Left ventricle myocardium inferior (tissue), 1 donor: ENCODE measurements at regions not wholly inside any gene's neighbourhood (a gene's known extent, or its start where the extent isn't known, plus 50 kb on each side); places are given as distances from the start of the nearest gene placed in this dataset.

Experiments
- DNase-seq: peaks from one replicate; pipeline ENCODE4 v3.0.0-alpha.2; 2020
- H3K27ac ChIP-seq: fragments of 200-600 bp; replicated peaks from 2 replicates; pipeline ENCODE4 v1.8.0; 2021
- H3K27me3 ChIP-seq: fragments of 200-600 bp; 2 replicates; pipeline ENCODE4 v1.8.0; 2021; ENCODE audit warnings: low read depth
- H3K36me3 ChIP-seq: fragments of 200-600 bp; 2 replicates; pipeline ENCODE4 v1.8.0; 2021
- H3K4me1 ChIP-seq: fragments of 200-600 bp; 2 replicates; pipeline ENCODE4 v1.8.0; 2021
- H3K4me3 ChIP-seq: fragments of 200-600 bp; 2 replicates; pipeline ENCODE4 v1.8.0; 2021; ENCODE audit warnings: mild to moderate bottlenecking, moderate library complexity
- H3K9me3 ChIP-seq: fragments of 200-600 bp; replicated peaks from 2 replicates; pipeline ENCODE4 v1.8.0; 2021
- intact Hi-C: fragments of 100-400 bp; cut with micrococcal nuclease; formaldehyde crosslinking; loops from one replicate; pipeline ENCODE4 v1.11.0; 2022
- TF ChIP-seq, protein P1 (sequence below): fragments of 200-600 bp; IDR thresholded peaks from 2 replicates; pipeline ENCODE4 v1.8.0; 2021; ENCODE audit warnings: antibody characterized with exemption, mild to moderate bottlenecking, borderline replicate concordance
- donor health status: DM: no; HTN: yes; CAD: no; lungs with severe emphysema.

DNA sequence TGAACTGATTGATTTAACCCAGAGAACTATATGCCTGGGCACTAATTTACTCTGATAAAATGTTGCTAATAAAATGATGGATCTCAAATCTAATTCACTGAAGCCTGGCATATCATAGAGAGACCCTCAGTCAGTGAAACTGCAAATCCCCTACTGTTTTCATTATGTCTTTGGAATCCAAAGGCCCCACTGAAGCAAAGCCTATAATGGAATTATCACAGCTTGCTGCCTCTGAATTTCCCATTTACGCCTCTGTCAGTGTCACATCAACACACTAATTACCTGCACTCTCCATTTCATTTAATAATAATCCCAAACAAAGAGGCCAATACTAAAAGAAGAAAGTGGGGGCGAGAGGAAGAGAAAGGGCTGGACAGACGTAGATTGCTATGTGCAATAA is 470.9 kb downstream of the MBD2 start:
- no peak for DNase-seq
- Histone ChIP-seq H3K9me3 (no peaks in the 10 kb centered on the region), H3K4me3 (no peak overlapping the region), H3K27ac (no peak overlapping the region), H3K4me1 (no peaks in the 10 kb centered on the region), H3K36me3 (no peaks in the 10 kb centered on the region), H3K27me3 (no peaks in the 10 kb centered on the region)
- TF ChIP-seq, protein P1, sequence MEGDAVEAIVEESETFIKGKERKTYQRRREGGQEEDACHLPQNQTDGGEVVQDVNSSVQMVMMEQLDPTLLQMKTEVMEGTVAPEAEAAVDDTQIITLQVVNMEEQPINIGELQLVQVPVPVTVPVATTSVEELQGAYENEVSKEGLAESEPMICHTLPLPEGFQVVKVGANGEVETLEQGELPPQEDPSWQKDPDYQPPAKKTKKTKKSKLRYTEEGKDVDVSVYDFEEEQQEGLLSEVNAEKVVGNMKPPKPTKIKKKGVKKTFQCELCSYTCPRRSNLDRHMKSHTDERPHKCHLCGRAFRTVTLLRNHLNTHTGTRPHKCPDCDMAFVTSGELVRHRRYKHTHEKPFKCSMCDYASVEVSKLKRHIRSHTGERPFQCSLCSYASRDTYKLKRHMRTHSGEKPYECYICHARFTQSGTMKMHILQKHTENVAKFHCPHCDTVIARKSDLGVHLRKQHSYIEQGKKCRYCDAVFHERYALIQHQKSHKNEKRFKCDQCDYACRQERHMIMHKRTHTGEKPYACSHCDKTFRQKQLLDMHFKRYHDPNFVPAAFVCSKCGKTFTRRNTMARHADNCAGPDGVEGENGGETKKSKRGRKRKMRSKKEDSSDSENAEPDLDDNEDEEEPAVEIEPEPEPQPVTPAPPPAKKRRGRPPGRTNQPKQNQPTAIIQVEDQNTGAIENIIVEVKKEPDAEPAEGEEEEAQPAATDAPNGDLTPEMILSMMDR = no peak
- intact Hi-C loops = no loop called here

- no peaks in the 10 kb centered on the region for H3K9me3 ChIP-seq
- H3K4me3 ChIP-seq = no peak overlapping the region
- H3K27ac ChIP-seq = no peak overlapping the region
- no peak for DNase-seq
- H3K36me3 ChIP-seq = no peaks in the 10 kb centered on the region
- intact Hi-C loops = no loop called here
- H3K27me3 ChIP-seq = no peaks in the 10 kb centered on the region
- H3K4me1 ChIP-seq = no peaks in the 10 kb centered on the region
- TF ChIP-seq, protein P1 = no peak
Observed at GRCh38 chr18:53752781-53753367, 471.6 kb downstream of the MBD2 start.

GRCh38 chr18:53749766-53750165 is 474.7 kb downstream of the MBD2 start:
- Histone ChIP-seq H3K27me3 (no peaks in the 10 kb centered on the region), H3K27ac (no peak overlapping the region), H3K9me3 (peaks cover 6% of the 10 kb centered on the region), H3K4me1 (peaks cover 5% of the 10 kb centered on the region), H3K4me3 (no peak overlapping the region), H3K36me3 (no peaks in the 10 kb centered on the region)
- intact Hi-C loops = no loop called here
- TF ChIP-seq, protein P1 = no peak
- DNase-seq = no peak

DNA sequence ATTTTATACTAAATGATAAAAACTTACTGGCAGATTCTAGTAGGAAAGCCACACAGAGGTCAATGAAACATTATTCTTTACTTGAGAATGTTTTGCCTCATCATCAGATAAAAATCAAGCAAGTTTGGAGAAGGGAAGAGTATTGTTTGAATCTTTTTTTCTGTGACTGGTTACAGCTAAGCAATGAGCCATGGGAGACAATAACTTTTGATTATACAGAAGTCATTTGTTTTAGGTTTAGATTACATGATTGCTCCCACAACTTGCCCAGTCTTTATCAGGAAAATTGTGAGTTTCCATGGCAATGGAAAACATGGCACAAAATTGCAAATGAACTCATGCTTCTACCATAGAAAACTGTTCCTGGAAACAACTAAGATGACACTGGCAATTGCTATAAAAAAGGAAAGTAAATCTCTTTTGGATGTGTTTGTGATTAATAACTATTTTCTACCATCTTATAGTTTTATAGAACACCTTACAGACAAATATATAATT is 476.8 kb downstream of the MBD2 start:
- H3K4me1 ChIP-seq = peaks cover 5% of the 10 kb centered on the region
- intact Hi-C loops = no loop called here
- DNase-seq = no peak
- H3K9me3 ChIP-seq = peaks cover 6% of the 10 kb centered on the region
- H3K4me3 ChIP-seq = no peak overlapping the region
- no peak overlapping the region for H3K27ac ChIP-seq
- no peaks in the 10 kb centered on the region for H3K27me3 ChIP-seq
- TF ChIP-seq, protein P1 = no peak
- H3K36me3 ChIP-seq = no peaks in the 10 kb centered on the region

DNA sequence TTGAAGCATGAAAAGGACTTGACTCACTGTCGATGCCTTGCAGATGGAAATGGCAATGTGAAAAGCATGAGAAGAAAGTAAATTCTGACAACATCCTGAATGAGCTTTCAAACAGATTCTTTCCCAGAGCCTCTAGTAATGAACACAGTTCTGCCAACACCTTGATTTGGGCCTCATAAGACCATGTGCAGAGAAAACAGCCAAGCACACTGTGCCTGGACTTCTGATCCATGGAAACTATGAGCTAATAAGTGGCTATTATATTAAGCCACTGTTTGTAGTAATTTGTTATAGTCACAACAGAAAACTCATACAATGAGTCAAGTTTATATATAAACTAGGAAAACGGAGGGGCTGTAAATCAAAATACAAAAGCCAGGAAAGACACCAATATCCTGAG is 477.3 kb downstream of the MBD2 start:
- H3K27ac ChIP-seq = no peak overlapping the region
- H3K9me3 ChIP-seq = peaks cover 6% of the 10 kb centered on the region
- peaks cover 5% of the 10 kb centered on the region for H3K4me1 ChIP-seq
- DNase-seq = no peak
- no peaks in the 10 kb centered on the region for H3K27me3 ChIP-seq
- TF ChIP-seq, protein P1 = no peak
- intact Hi-C loops = no loop called here
- H3K4me3 ChIP-seq = no peak overlapping the region
- H3K36me3 ChIP-seq = no peaks in the 10 kb centered on the region
